WTC11 (cell line): ENCODE measurements at regions not wholly inside any gene's neighbourhood (a gene's known extent, or its start where the extent isn't known, plus 50 kb on each side); places are given as distances from the start of the nearest gene placed in this dataset.

Experiments
- ATAC-seq: fragments of 200-7000 bp; cut with Tn5 transposase; 2 replicates; pipeline ENCODE4 v1.10.0; 2021; ENCODE audit warnings: mild to moderate bottlenecking, moderate library complexity
- CTCF ChIA-PET: fragments of 300-600 bp; sonication (Branson Sonifier 250); formaldehyde crosslinking; loops from one replicate; lab custom pipeline; 2021; ENCODE audit warnings: antibody characterized with exemption; lab: Charles Lee
- POLR2A ChIA-PET: fragments of 350-600 bp; sonication (Branson Sonifier 250); formaldehyde crosslinking; loops from one replicate; lab custom pipeline; 2021; ENCODE audit warnings: antibody characterized with exemption; lab: Charles Lee
- DNase-seq: peaks from one replicate; pipeline ENCODE4 v3.0.0; 2021; ENCODE audit warnings: low spot score
- H3K27ac Mint-ChIP-seq: 2 replicates; pipeline ENCODE4 v1.8.0; 2021; ENCODE audit warnings: mixed read lengths
- H3K27me3 Mint-ChIP-seq: 2 replicates; pipeline ENCODE4 v1.8.0; 2021; ENCODE audit warnings: low read depth, mild to moderate bottlenecking, moderate library complexity, mixed read lengths
- H3K36me3 Mint-ChIP-seq: 2 replicates; pipeline ENCODE4 v1.8.0; 2021; ENCODE audit warnings: mixed read lengths
- H3K4me1 Mint-ChIP-seq: 2 replicates; pipeline ENCODE4 v1.8.0; 2022; ENCODE audit warnings: mixed read lengths
- H3K4me3 Mint-ChIP-seq: 2 replicates; pipeline ENCODE4 v1.8.0; 2021; ENCODE audit warnings: mild to moderate bottlenecking, moderate library complexity, mixed read lengths
- H3K9me3 Mint-ChIP-seq: 2 replicates; pipeline ENCODE4 v1.8.0; 2021; ENCODE audit warnings: mixed read lengths
- CREM ChIP-seq: sonication (generic); formaldehyde crosslinking; IDR thresholded peaks from 2 replicates; pipeline ENCODE4 v1.8.1; 2022; ENCODE audit warnings: mild to moderate bottlenecking, missing genetic modification reagents, moderate library complexity
- HMGA2 ChIP-seq: fragments of 250-450 bp; sonication (Bioruptor Pico); IDR thresholded peaks from 2 replicates; pipeline ENCODE4 v1.4.0; 2021; ENCODE audit warnings: mild to moderate bottlenecking, moderate library complexity
- JUN ChIP-seq: sonication (generic); formaldehyde crosslinking; IDR thresholded peaks from 2 replicates; pipeline ENCODE4 v1.8.0; 2023; ENCODE audit warnings: mild to moderate bottlenecking, missing genetic modification reagents
- MAX ChIP-seq: sonication (generic); formaldehyde crosslinking; IDR thresholded peaks from 2 replicates; pipeline ENCODE4 v1.8.0; 2022; ENCODE audit warnings: mild to moderate bottlenecking, missing genetic modification reagents
- NFYB ChIP-seq: sonication (generic); formaldehyde crosslinking; conservative IDR thresholded peaks from 2 replicates; pipeline ENCODE4 v1.8.0; 2022; ENCODE audit warnings: low read depth, missing genetic modification reagents
- NR3C1 ChIP-seq: sonication (generic); formaldehyde crosslinking; conservative IDR thresholded peaks from 2 replicates; pipeline ENCODE4 v1.8.1; 2023; ENCODE audit warnings: low read depth, mild to moderate bottlenecking, missing genetic modification reagents
- PRRX2 ChIP-seq: fragments of 250-450 bp; sonication (Bioruptor Pico); IDR thresholded peaks from 2 replicates; pipeline ENCODE4 v1.8.0; 2021; ENCODE audit warnings: mild to moderate bottlenecking
- RELA ChIP-seq: sonication (generic); formaldehyde crosslinking; IDR thresholded peaks from 2 replicates; pipeline ENCODE4 v1.8.1; 2022; ENCODE audit warnings: missing genetic modification reagents, mild to moderate bottlenecking, borderline replicate concordance
- RORB ChIP-seq: fragments of 250-450 bp; sonication (Bioruptor Pico); IDR thresholded peaks from 2 replicates; pipeline ENCODE4 v1.9.0; 2021; ENCODE audit warnings: mild to moderate bottlenecking
- SMAD3 ChIP-seq: sonication (generic); formaldehyde crosslinking; IDR thresholded peaks from 2 replicates; pipeline ENCODE4 v1.8.0; 2022; ENCODE audit warnings: missing genetic modification reagents, mild to moderate bottlenecking, borderline replicate concordance
- SOX15 ChIP-seq: fragments of 250-450 bp; sonication (Bioruptor Pico); IDR thresholded peaks from 2 replicates; pipeline ENCODE4 v1.9.0; 2021; ENCODE audit warnings: mild to moderate bottlenecking
- TEAD1 ChIP-seq: sonication (generic); formaldehyde crosslinking; IDR thresholded peaks from 2 replicates; pipeline ENCODE4 v1.8.0; 2022; ENCODE audit warnings: mild to moderate bottlenecking, missing genetic modification reagents
- USF1 ChIP-seq: sonication (generic); formaldehyde crosslinking; IDR thresholded peaks from 2 replicates; pipeline ENCODE4 v1.8.0; 2022; ENCODE audit warnings: mild to moderate bottlenecking, missing genetic modification reagents
- ZBTB21 ChIP-seq: sonication (generic); formaldehyde crosslinking; IDR thresholded peaks from 2 replicates; pipeline ENCODE4 v1.8.1; 2023; ENCODE audit warnings: mild to moderate bottlenecking, missing genetic modification reagents, borderline replicate concordance
- ZNF121 ChIP-seq: sonication (generic); formaldehyde crosslinking; IDR thresholded peaks from 2 replicates; pipeline ENCODE4 v1.8.0; 2023; ENCODE audit warnings: missing genetic modification reagents
- ZNF512 ChIP-seq: sonication (generic); formaldehyde crosslinking; IDR thresholded peaks from 2 replicates; pipeline ENCODE4 v1.8.1; 2022; ENCODE audit warnings: missing genetic modification reagents, borderline replicate concordance
- ZNF532 ChIP-seq: fragments of 250-450 bp; sonication (Bioruptor Pico); IDR thresholded peaks from 2 replicates; pipeline ENCODE4 v1.9.0; 2021; ENCODE audit warnings: mild to moderate bottlenecking, borderline replicate concordance
- TF ChIP-seq, protein P1 (sequence below): sonication (generic); formaldehyde crosslinking; IDR thresholded peaks from 2 replicates; pipeline ENCODE4 v1.8.1; 2023; ENCODE audit warnings: mild to moderate bottlenecking, missing genetic modification reagents
- TF ChIP-seq, protein P2 (sequence below): sonication (generic); formaldehyde crosslinking; IDR thresholded peaks from 2 replicates; pipeline ENCODE4 v1.8.0; 2023; ENCODE audit warnings: mild to moderate bottlenecking, missing genetic modification reagents

GRCh38 chr2:57093020-57093419, 909.2 kb downstream of the CCDC85A start (continued):
- TF ChIP-seq, protein P1, sequence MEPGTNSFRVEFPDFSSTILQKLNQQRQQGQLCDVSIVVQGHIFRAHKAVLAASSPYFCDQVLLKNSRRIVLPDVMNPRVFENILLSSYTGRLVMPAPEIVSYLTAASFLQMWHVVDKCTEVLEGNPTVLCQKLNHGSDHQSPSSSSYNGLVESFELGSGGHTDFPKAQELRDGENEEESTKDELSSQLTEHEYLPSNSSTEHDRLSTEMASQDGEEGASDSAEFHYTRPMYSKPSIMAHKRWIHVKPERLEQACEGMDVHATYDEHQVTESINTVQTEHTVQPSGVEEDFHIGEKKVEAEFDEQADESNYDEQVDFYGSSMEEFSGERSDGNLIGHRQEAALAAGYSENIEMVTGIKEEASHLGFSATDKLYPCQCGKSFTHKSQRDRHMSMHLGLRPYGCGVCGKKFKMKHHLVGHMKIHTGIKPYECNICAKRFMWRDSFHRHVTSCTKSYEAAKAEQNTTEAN (CRISPR knock-in tag): no peak
- no peak for TF ChIP-seq RORB (CRISPR knock-in tag)
- TF ChIP-seq JUN (CRISPR knock-in tag): no peak
- no peak for TF ChIP-seq SMAD3
- no peak for TF ChIP-seq NR3C1 (CRISPR knock-in tag)

GRCh38 chr2:57097855-57098254, 914.1 kb downstream of the CCDC85A start:
- H3K27ac Mint-ChIP-seq: no peak overlapping the region
- no peak for ATAC-seq
- TF ChIP-seq ZNF121 (CRISPR knock-in tag): no peak
- no peak for TF ChIP-seq SOX15 (CRISPR knock-in tag)
- no peak for TF ChIP-seq TEAD1 (CRISPR knock-in tag)
- TF ChIP-seq, protein P2, sequence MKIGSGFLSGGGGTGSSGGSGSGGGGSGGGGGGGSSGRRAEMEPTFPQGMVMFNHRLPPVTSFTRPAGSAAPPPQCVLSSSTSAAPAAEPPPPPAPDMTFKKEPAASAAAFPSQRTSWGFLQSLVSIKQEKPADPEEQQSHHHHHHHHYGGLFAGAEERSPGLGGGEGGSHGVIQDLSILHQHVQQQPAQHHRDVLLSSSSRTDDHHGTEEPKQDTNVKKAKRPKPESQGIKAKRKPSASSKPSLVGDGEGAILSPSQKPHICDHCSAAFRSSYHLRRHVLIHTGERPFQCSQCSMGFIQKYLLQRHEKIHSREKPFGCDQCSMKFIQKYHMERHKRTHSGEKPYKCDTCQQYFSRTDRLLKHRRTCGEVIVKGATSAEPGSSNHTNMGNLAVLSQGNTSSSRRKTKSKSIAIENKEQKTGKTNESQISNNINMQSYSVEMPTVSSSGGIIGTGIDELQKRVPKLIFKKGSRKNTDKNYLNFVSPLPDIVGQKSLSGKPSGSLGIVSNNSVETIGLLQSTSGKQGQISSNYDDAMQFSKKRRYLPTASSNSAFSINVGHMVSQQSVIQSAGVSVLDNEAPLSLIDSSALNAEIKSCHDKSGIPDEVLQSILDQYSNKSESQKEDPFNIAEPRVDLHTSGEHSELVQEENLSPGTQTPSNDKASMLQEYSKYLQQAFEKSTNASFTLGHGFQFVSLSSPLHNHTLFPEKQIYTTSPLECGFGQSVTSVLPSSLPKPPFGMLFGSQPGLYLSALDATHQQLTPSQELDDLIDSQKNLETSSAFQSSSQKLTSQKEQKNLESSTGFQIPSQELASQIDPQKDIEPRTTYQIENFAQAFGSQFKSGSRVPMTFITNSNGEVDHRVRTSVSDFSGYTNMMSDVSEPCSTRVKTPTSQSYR (CRISPR knock-in tag): no peak
- TF ChIP-seq NFYB (CRISPR knock-in tag): no peak
- TF ChIP-seq ZBTB21: no peak
- no peak for TF ChIP-seq ZNF532 (CRISPR knock-in tag)
- TF ChIP-seq ZNF512: no peak
- TF ChIP-seq CREM (CRISPR knock-in tag): no peak
- H3K36me3 Mint-ChIP-seq: 0 out of 2 replicates have a peak, but pooled peaks cover 3% of the 10 kb centered on the region
- ChIA-PET POLR2A (interaction anchor here (0.6 kb wide), 1 partner anchor 127 kb away, joined by 3 read pairs; no protein-coding TSS in a partner anchor), CTCF (no interaction called here)
- no peak for DNase-seq
- peaks cover 26% of the 10 kb centered on the region for H3K9me3 Mint-ChIP-seq
- no peaks in the 10 kb centered on the region for H3K4me1 Mint-ChIP-seq
- H3K27me3 Mint-ChIP-seq: no peaks in the 10 kb centered on the region
- H3K4me3 Mint-ChIP-seq: no peak overlapping the region

DNA sequence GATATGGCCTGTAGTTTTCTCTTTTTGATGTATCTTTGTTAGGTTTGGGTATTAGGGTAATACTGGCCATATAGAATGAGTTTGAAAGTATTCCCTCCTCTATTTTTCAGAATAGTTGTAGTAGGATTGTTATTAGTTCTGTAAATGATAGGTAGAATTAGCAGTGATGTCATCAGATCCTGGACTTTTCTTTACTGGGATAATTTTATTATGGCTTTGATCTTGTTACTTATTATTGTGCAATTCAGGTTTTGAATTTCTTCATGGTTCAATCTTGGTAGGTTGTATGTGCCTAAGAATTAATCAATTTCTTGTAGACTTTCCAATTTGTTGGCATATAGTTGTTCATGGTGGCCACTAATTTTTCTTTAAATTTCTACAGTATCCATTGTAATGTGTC, 916.6 kb downstream of the CCDC85A start:
- ChIA-PET CTCF (no interaction called here), POLR2A (no interaction called here)
- H3K27me3 Mint-ChIP-seq: no peaks in the 10 kb centered on the region
- DNase-seq (no peak), ATAC-seq (no peak)
- H3K4me3 Mint-ChIP-seq: no peak overlapping the region
- no peak overlapping the region for H3K27ac Mint-ChIP-seq
- 0 out of 2 replicates have a peak, but pooled peaks cover 3% of the 10 kb centered on the region for H3K36me3 Mint-ChIP-seq
- H3K9me3 Mint-ChIP-seq: peaks cover 26% of the 10 kb centered on the region
- no peaks in the 10 kb centered on the region for H3K4me1 Mint-ChIP-seq
- TF ChIP-seq MAX (CRISPR knock-in tag): no peak
- TF ChIP-seq, protein P2 (CRISPR knock-in tag): no peak
- no peak for TF ChIP-seq RORB (CRISPR knock-in tag)
- TF ChIP-seq, protein P1 (CRISPR knock-in tag): no peak
- no peak for TF ChIP-seq PRRX2 (CRISPR knock-in tag)
- no peak for TF ChIP-seq HMGA2 (CRISPR knock-in tag)
- TF ChIP-seq USF1 (CRISPR knock-in tag): no peak
- TF ChIP-seq RELA: no peak
